ENCODE measurements at regions not wholly inside any gene's neighbourhood (a gene's known extent, or its start where the extent isn't known, plus 50 kb on each side); places are given as distances from the start of the nearest gene placed in this dataset.
"Not testable (repeated sequence)": the region's sequence is repeated elsewhere in the genome, so short reads cannot be mapped to it uniquely, and the experiment has no call there.

- Histone ChIP-seq H3K4me1 (ENCODE audit: control insufficient read depth in 1 of 2, insufficient read depth in 2 of 2, low read length in 2 of 2) (no peaks in the 10 kb centered on the region), H3K4me3 (ENCODE audit: low read depth in 1 of 2, low read length in 2 of 2) (peak overlapping the region in 1 of 2 donors; percentile 11), H3K9me3 (ENCODE audit: control insufficient read depth in 1 of 2, low read length in 2 of 2) (peaks cover 28 to 46% of the 10 kb centered on the region in 2 donors), H3K27ac (ENCODE audit: low read length) (no peak overlapping the region), H3K36me3 (ENCODE audit: control insufficient read depth in 1 of 2, insufficient read depth in 2 of 2, low read length in 2 of 2) (no peaks in the 10 kb centered on the region), H3K27me3 (ENCODE audit: low read depth, low read length) (no peaks in the 10 kb centered on the region)
These were observed 905.4 kb upstream of the NDST4 start for GRCh38 chr4:116018831-116019230.

- Histone ChIP-seq H3K27me3 (ENCODE audit: low read depth, low read length) (no peaks in the 10 kb centered on the region), H3K36me3 (ENCODE audit: control insufficient read depth in 1 of 2, insufficient read depth in 2 of 2, low read length in 2 of 2) (no peaks in the 10 kb centered on the region), H3K9me3 (ENCODE audit: control insufficient read depth in 1 of 2, low read length in 2 of 2) (peaks cover 28 to 46% of the 10 kb centered on the region in 2 donors), H3K27ac (ENCODE audit: low read length) (no peak overlapping the region), H3K4me1 (ENCODE audit: control insufficient read depth in 1 of 2, insufficient read depth in 2 of 2, low read length in 2 of 2) (no peaks in the 10 kb centered on the region), H3K4me3 (ENCODE audit: low read depth in 1 of 2, low read length in 2 of 2) (no peak overlapping the region)
These were observed 902.8 kb upstream of the NDST4 start for GRCh38 chr4:116016201-116016600.

GRCh38 chr4:116015549-116015948, 902.1 kb upstream of the NDST4 start:
- no peaks in the 10 kb centered on the region for H3K27me3 ChIP-seq (ENCODE audit: low read depth, low read length)
- no peaks in the 10 kb centered on the region for H3K36me3 ChIP-seq (ENCODE audit: control insufficient read depth in 1 of 2, insufficient read depth in 2 of 2, low read length in 2 of 2)
- H3K27ac ChIP-seq (ENCODE audit: low read length), result no peak overlapping the region
- H3K4me3 ChIP-seq (ENCODE audit: low read depth in 1 of 2, low read length in 2 of 2), result peak overlapping the region in 1 of 2 donors; percentile 25
- H3K4me1 ChIP-seq (ENCODE audit: control insufficient read depth in 1 of 2, insufficient read depth in 2 of 2, low read length in 2 of 2), result no peaks in the 10 kb centered on the region
- peaks cover 28 to 46% of the 10 kb centered on the region in 2 donors for H3K9me3 ChIP-seq (ENCODE audit: control insufficient read depth in 1 of 2, low read length in 2 of 2)

GRCh38 chr4:116015062-116015461, 901.6 kb upstream of the NDST4 start:
- no peaks in the 10 kb centered on the region for H3K27me3 ChIP-seq (ENCODE audit: low read depth, low read length)
- H3K4me3 ChIP-seq (ENCODE audit: low read depth in 1 of 2, low read length in 2 of 2), result peak overlapping the region in 1 of 2 donors; percentile 25
- H3K27ac ChIP-seq (ENCODE audit: low read length), result no peak overlapping the region
- H3K4me1 ChIP-seq (ENCODE audit: control insufficient read depth in 1 of 2, insufficient read depth in 2 of 2, low read length in 2 of 2), result no peaks in the 10 kb centered on the region
- H3K36me3 ChIP-seq (ENCODE audit: control insufficient read depth in 1 of 2, insufficient read depth in 2 of 2, low read length in 2 of 2), result no peaks in the 10 kb centered on the region
- peaks cover 28 to 42% of the 10 kb centered on the region in 2 donors for H3K9me3 ChIP-seq (ENCODE audit: control insufficient read depth in 1 of 2, low read length in 2 of 2)

GRCh38 chr4:116010923-116011322, 897.5 kb upstream of the NDST4 start:
- Histone ChIP-seq H3K27ac (ENCODE audit: low read length) (no peak overlapping the region), H3K4me1 (ENCODE audit: control insufficient read depth in 1 of 2, insufficient read depth in 2 of 2, low read length in 2 of 2) (no peaks in the 10 kb centered on the region), H3K9me3 (ENCODE audit: control insufficient read depth in 1 of 2, low read length in 2 of 2) (peaks cover 12 to 17% of the 10 kb centered on the region in 2 donors), H3K36me3 (ENCODE audit: control insufficient read depth in 1 of 2, insufficient read depth in 2 of 2, low read length in 2 of 2) (no peaks in the 10 kb centered on the region), H3K27me3 (ENCODE audit: low read depth, low read length) (no peaks in the 10 kb centered on the region), H3K4me3 (ENCODE audit: low read depth in 1 of 2, low read length in 2 of 2) (no peak overlapping the region)

- Histone ChIP-seq H3K9me3 (ENCODE audit: control insufficient read depth in 1 of 2, low read length in 2 of 2) (no peaks in the 10 kb centered on the region), H3K4me1 (ENCODE audit: control insufficient read depth in 1 of 2, insufficient read depth in 2 of 2, low read length in 2 of 2) (no peaks in the 10 kb centered on the region), H3K27me3 (ENCODE audit: low read depth, low read length) (no peaks in the 10 kb centered on the region), H3K27ac (ENCODE audit: low read length) (no peak overlapping the region), H3K4me3 (ENCODE audit: low read depth in 1 of 2, low read length in 2 of 2) (no peak overlapping the region), H3K36me3 (ENCODE audit: control insufficient read depth in 1 of 2, insufficient read depth in 2 of 2, low read length in 2 of 2) (no peaks in the 10 kb centered on the region)
These were observed 892.3 kb upstream of the NDST4 start for GRCh38 chr4:116005806-116006088.

- H3K4me3 ChIP-seq (ENCODE audit: low read depth in 1 of 2, low read length in 2 of 2), result no peak overlapping the region
- H3K9me3 ChIP-seq (ENCODE audit: control insufficient read depth in 1 of 2, low read length in 2 of 2), result no peaks in the 10 kb centered on the region
- H3K27me3 ChIP-seq (ENCODE audit: low read depth, low read length), result no peaks in the 10 kb centered on the region
- no peak overlapping the region for H3K27ac ChIP-seq (ENCODE audit: low read length)
- no peaks in the 10 kb centered on the region for H3K36me3 ChIP-seq (ENCODE audit: control insufficient read depth in 1 of 2, insufficient read depth in 2 of 2, low read length in 2 of 2)
- H3K4me1 ChIP-seq (ENCODE audit: control insufficient read depth in 1 of 2, insufficient read depth in 2 of 2, low read length in 2 of 2), result no peaks in the 10 kb centered on the region
These were observed 891.8 kb upstream of the NDST4 start for GRCh38 chr4:116005037-116005805.

GRCh38 chr4:116001291-116001690, 887.9 kb upstream of the NDST4 start:
- Histone ChIP-seq H3K4me3 (ENCODE audit: low read depth in 1 of 2, low read length in 2 of 2) (no peak overlapping the region), H3K36me3 (ENCODE audit: control insufficient read depth in 1 of 2, insufficient read depth in 2 of 2, low read length in 2 of 2) (no peaks in the 10 kb centered on the region), H3K4me1 (ENCODE audit: control insufficient read depth in 1 of 2, insufficient read depth in 2 of 2, low read length in 2 of 2) (no peaks in the 10 kb centered on the region), H3K27me3 (ENCODE audit: low read depth, low read length) (no peaks in the 10 kb centered on the region), H3K9me3 (ENCODE audit: control insufficient read depth in 1 of 2, low read length in 2 of 2) (no peaks in the 10 kb centered on the region), H3K27ac (ENCODE audit: low read length) (no peak overlapping the region)

- Histone ChIP-seq H3K36me3 (ENCODE audit: control insufficient read depth in 1 of 2, insufficient read depth in 2 of 2, low read length in 2 of 2) (no peaks in the 10 kb centered on the region), H3K27ac (ENCODE audit: low read length) (no peak overlapping the region), H3K27me3 (ENCODE audit: low read depth, low read length) (no peaks in the 10 kb centered on the region), H3K4me1 (ENCODE audit: control insufficient read depth in 1 of 2, insufficient read depth in 2 of 2, low read length in 2 of 2) (no peaks in the 10 kb centered on the region), H3K9me3 (ENCODE audit: control insufficient read depth in 1 of 2, low read length in 2 of 2) (no peaks in the 10 kb centered on the region), H3K4me3 (ENCODE audit: low read depth in 1 of 2, low read length in 2 of 2) (no peak overlapping the region)
These were observed 873.2 kb upstream of the NDST4 start for GRCh38 chr4:115986573-115986972.

- H3K27me3 ChIP-seq (ENCODE audit: low read depth, low read length); H3K4me3 ChIP-seq (ENCODE audit: low read depth in 1 of 2, low read length in 2 of 2); H3K27ac ChIP-seq (ENCODE audit: low read length); H3K9me3 ChIP-seq (ENCODE audit: control insufficient read depth in 1 of 2, low read length in 2 of 2); H3K36me3 ChIP-seq (ENCODE audit: control insufficient read depth in 1 of 2, insufficient read depth in 2 of 2, low read length in 2 of 2); H3K4me1 ChIP-seq (ENCODE audit: control insufficient read depth in 1 of 2, insufficient read depth in 2 of 2, low read length in 2 of 2): not testable (repeated sequence)
These were observed 862.1 kb upstream of the NDST4 start for GRCh38 chr4:115975421-115976001.

- Histone ChIP-seq H3K27me3 (ENCODE audit: low read depth, low read length) (no peaks in the 10 kb centered on the region), H3K36me3 (ENCODE audit: control insufficient read depth in 1 of 2, insufficient read depth in 2 of 2, low read length in 2 of 2) (no peaks in the 10 kb centered on the region), H3K27ac (ENCODE audit: low read length) (no peak overlapping the region), H3K9me3 (ENCODE audit: control insufficient read depth in 1 of 2, low read length in 2 of 2) (no peaks in the 10 kb centered on the region), H3K4me3 (ENCODE audit: low read depth in 1 of 2, low read length in 2 of 2) (no peak overlapping the region), H3K4me1 (ENCODE audit: control insufficient read depth in 1 of 2, insufficient read depth in 2 of 2, low read length in 2 of 2) (no peaks in the 10 kb centered on the region)
These were observed 860.3 kb upstream of the NDST4 start for GRCh38 chr4:115973768-115974167.

GRCh38 chr4:115972967-115973366, 859.5 kb upstream of the NDST4 start:
- H3K4me1 ChIP-seq (ENCODE audit: control insufficient read depth in 1 of 2, insufficient read depth in 2 of 2, low read length in 2 of 2), result no peaks in the 10 kb centered on the region
- no peak overlapping the region for H3K4me3 ChIP-seq (ENCODE audit: low read depth in 1 of 2, low read length in 2 of 2)
- no peaks in the 10 kb centered on the region for H3K27me3 ChIP-seq (ENCODE audit: low read depth, low read length)
- H3K36me3 ChIP-seq (ENCODE audit: control insufficient read depth in 1 of 2, insufficient read depth in 2 of 2, low read length in 2 of 2), result no peaks in the 10 kb centered on the region
- H3K9me3 ChIP-seq (ENCODE audit: control insufficient read depth in 1 of 2, low read length in 2 of 2), result no peaks in the 10 kb centered on the region
- no peak overlapping the region for H3K27ac ChIP-seq (ENCODE audit: low read length)
